ENCODE measurements at regions not wholly inside any gene's neighbourhood (a gene's known extent, or its start where the extent isn't known, plus 50 kb on each side); places are given as distances from the start of the nearest gene placed in this dataset.

GRCh38 chr2:219987830-219988229 is 360.4 kb downstream of the SLC4A3 start:
- DNase-seq, result no peak
- TF ChIP-seq CTCF (IDR thresholded peaks at IDR 0.05) (no peak), POLR2A (IDR thresholded peaks at IDR 0.05) (no peak)
- H3K36me3 ChIP-seq, result no peaks in the 10 kb centered on the region
- no peaks in the 10 kb centered on the region for H3K9me3 ChIP-seq
- no peak overlapping the region for H3K27ac ChIP-seq
- 42 to 47% methylated on average over 2 of the region's 2 CpGs for WGBS, 2 donors
- no peaks in the 10 kb centered on the region for H3K27me3 ChIP-seq
- intact Hi-C loops (cut with DNase I), result no loop called here
- H3K4me1 ChIP-seq, result no peaks in the 10 kb centered on the region
- H3K4me3 ChIP-seq, result no peak overlapping the region

- TF ChIP-seq POLR2A (IDR thresholded peaks at IDR 0.05) (no peak), CTCF (IDR thresholded peaks at IDR 0.05) (no peak)
- H3K9me3 ChIP-seq, result no peaks in the 10 kb centered on the region
- H3K4me1 ChIP-seq, result no peaks in the 10 kb centered on the region
- H3K27ac ChIP-seq, result no peak overlapping the region
- intact Hi-C loops (cut with DNase I), result no loop called here
- no peak overlapping the region for H3K4me3 ChIP-seq
- H3K36me3 ChIP-seq, result no peaks in the 10 kb centered on the region
- no peak for DNase-seq
- no peaks in the 10 kb centered on the region for H3K27me3 ChIP-seq
- 87% methylated on average over 7 of the region's 7 CpGs for WGBS, 2 donors
Observed at GRCh38 chr2:219989744-219990143, 362.3 kb downstream of the SLC4A3 start.

GRCh38 chr2:219991116-219991515 is 363.7 kb downstream of the SLC4A3 start:
- WGBS, 2 donors, result 68 to 85% methylated on average over 2 of the region's 2 CpGs
- H3K4me1 ChIP-seq, result no peaks in the 10 kb centered on the region
- no peaks in the 10 kb centered on the region for H3K27me3 ChIP-seq
- H3K36me3 ChIP-seq, result no peaks in the 10 kb centered on the region
- H3K9me3 ChIP-seq, result no peaks in the 10 kb centered on the region
- no peak overlapping the region for H3K27ac ChIP-seq
- no peak for DNase-seq
- no peak overlapping the region for H3K4me3 ChIP-seq
- TF ChIP-seq CTCF (IDR thresholded peaks at IDR 0.05) (no peak), POLR2A (IDR thresholded peaks at IDR 0.05) (no peak)
- intact Hi-C loops (cut with DNase I), result no loop called here

- TF ChIP-seq CTCF (IDR thresholded peaks at IDR 0.05), result no peak
- no peak for TF ChIP-seq POLR2A (IDR thresholded peaks at IDR 0.05)
- Histone ChIP-seq H3K36me3 (no peaks in the 10 kb centered on the region), H3K27me3 (no peaks in the 10 kb centered on the region), H3K4me3 (no peak overlapping the region), H3K4me1 (no peaks in the 10 kb centered on the region), H3K9me3 (no peaks in the 10 kb centered on the region), H3K27ac (no peak overlapping the region)
- intact Hi-C loops (cut with DNase I), result no loop called here
- 80 to 82% methylated on average over 5 of the region's 5 CpGs for WGBS, 2 donors
- no peak for DNase-seq
Observed at GRCh38 chr2:219995399-219995798, 368.0 kb downstream of the SLC4A3 start.

GRCh38 chr2:219995991-219996765 is 368.7 kb downstream of the SLC4A3 start:
- intact Hi-C loops (cut with DNase I), result no loop called here
- DNase-seq, result no peak
- Histone ChIP-seq H3K36me3 (no peaks in the 10 kb centered on the region), H3K4me1 (no peaks in the 10 kb centered on the region), H3K27me3 (no peaks in the 10 kb centered on the region), H3K4me3 (no peak overlapping the region), H3K9me3 (no peaks in the 10 kb centered on the region), H3K27ac (no peak overlapping the region)
- TF ChIP-seq POLR2A (IDR thresholded peaks at IDR 0.05) (no peak), CTCF (IDR thresholded peaks at IDR 0.05) (no peak)
- WGBS, 2 donors, result 73 to 87% methylated on average over 4 of the region's 4 CpGs
